ENCODE measurements at regions not wholly inside any gene's neighbourhood (a gene's known extent, or its start where the extent isn't known, plus 50 kb on each side); places are given as distances from the start of the nearest gene placed in this dataset.

GRCh38 chr4:36786519-36786918, 458.0 kb upstream of the NWD2 start:
- no peak overlapping the region for H3K27ac Mint-ChIP-seq
- Histone ChIP-seq H3K27me3 (ENCODE audit: control insufficient read depth in 1 of 2, insufficient read depth in 2 of 2, low read length in 2 of 2) (no peaks in the 10 kb centered on the region), H3K4me3 (ENCODE audit: low read length) (no peak overlapping the region), H3K27ac (ENCODE audit: low read depth in 1 of 2, low read length in 2 of 2) (no peak overlapping the region), H3K4me1 (ENCODE audit: insufficient read depth, low read length) (no peaks in the 10 kb centered on the region), H3K36me3 (ENCODE audit: insufficient read depth, low read length) (no peaks in the 10 kb centered on the region), H3K9me3 (ENCODE audit: control insufficient read depth in 1 of 2, insufficient read depth in 1 of 2, low read length in 2 of 2) (no peaks in the 10 kb centered on the region)
- no peaks in the 10 kb centered on the region for H3K36me3 Mint-ChIP-seq (ENCODE audit: low read depth)
- no peaks in the 10 kb centered on the region for H3K27me3 Mint-ChIP-seq
- ChIA-PET CTCF (no interaction called here), POLR2A (no interaction called here)
- no peak for TF ChIP-seq CTCF (IDR thresholded peaks at IDR 0.05)
- no peaks in the 10 kb centered on the region for H3K4me1 Mint-ChIP-seq (ENCODE audit: low read depth)
- intact Hi-C loops (cut with DNase I, micrococcal nuclease): no loop called here
- DNase-seq: no peak
- ATAC-seq (ENCODE audit: poor library complexity): no peak
- no peaks in the 10 kb centered on the region for H3K9me3 Mint-ChIP-seq
- no peak overlapping the region for H3K4me3 Mint-ChIP-seq

GRCh38 chr4:36794716-36795115, 449.8 kb upstream of the NWD2 start:
- H3K36me3 ChIP-seq (ENCODE audit: insufficient read depth, low read length): no peaks in the 10 kb centered on the region
- Mint-ChIP-seq H3K36me3 (ENCODE audit: low read depth) (no peaks in the 10 kb centered on the region), H3K27me3 (no peaks in the 10 kb centered on the region), H3K27ac (no peak overlapping the region), H3K9me3 (peaks cover 4% of the 10 kb centered on the region), H3K4me1 (ENCODE audit: low read depth) (no peaks in the 10 kb centered on the region), H3K4me3 (no peak overlapping the region)
- no peak overlapping the region for H3K4me3 ChIP-seq (ENCODE audit: low read length)
- TF ChIP-seq CTCF (IDR thresholded peaks at IDR 0.05): no peak
- no peaks in the 10 kb centered on the region for H3K4me1 ChIP-seq (ENCODE audit: insufficient read depth, low read length)
- H3K27ac ChIP-seq (ENCODE audit: low read depth in 1 of 2, low read length in 2 of 2): no peak overlapping the region
- CTCF ChIA-PET: no interaction called here
- POLR2A ChIA-PET: no interaction called here
- DNase-seq (no peak), ATAC-seq (ENCODE audit: poor library complexity) (no peak)
- no peaks in the 10 kb centered on the region for H3K27me3 ChIP-seq (ENCODE audit: control insufficient read depth in 1 of 2, insufficient read depth in 2 of 2, low read length in 2 of 2)
- H3K9me3 ChIP-seq (ENCODE audit: control insufficient read depth in 1 of 2, insufficient read depth in 1 of 2, low read length in 2 of 2): peaks cover 0 to 3% of the 10 kb centered on the region in 2 experiments
- intact Hi-C loops (cut with DNase I, micrococcal nuclease): no loop called here

- POLR2A ChIA-PET: no interaction called here
- Mint-ChIP-seq H3K27me3 (no peaks in the 10 kb centered on the region), H3K9me3 (no peaks in the 10 kb centered on the region), H3K4me3 (no peak overlapping the region), H3K27ac (no peak overlapping the region), H3K4me1 (ENCODE audit: low read depth) (no peaks in the 10 kb centered on the region), H3K36me3 (ENCODE audit: low read depth) (no peaks in the 10 kb centered on the region)
- Histone ChIP-seq H3K4me3 (ENCODE audit: low read length) (no peak overlapping the region), H3K27ac (ENCODE audit: low read depth in 1 of 2, low read length in 2 of 2) (no peak overlapping the region), H3K36me3 (ENCODE audit: insufficient read depth, low read length) (no peaks in the 10 kb centered on the region), H3K9me3 (ENCODE audit: control insufficient read depth in 1 of 2, insufficient read depth in 1 of 2, low read length in 2 of 2) (no peaks in the 10 kb centered on the region), H3K4me1 (ENCODE audit: insufficient read depth, low read length) (no peaks in the 10 kb centered on the region), H3K27me3 (ENCODE audit: control insufficient read depth in 1 of 2, insufficient read depth in 2 of 2, low read length in 2 of 2) (no peaks in the 10 kb centered on the region)
- intact Hi-C loops (cut with DNase I, micrococcal nuclease): no loop called here
- ATAC-seq (ENCODE audit: poor library complexity): no peak
- DNase-seq: no peak
- no peak for TF ChIP-seq CTCF (IDR thresholded peaks at IDR 0.05)
- CTCF ChIA-PET: no interaction called here
Measured at GRCh38 chr4:36812149-36812548, 432.4 kb upstream of the NWD2 start.

All from CD4-positive, alpha-beta T cell (primary cell).